ENCODE measurements at regions not wholly inside any gene's neighbourhood (a gene's known extent, or its start where the extent isn't known, plus 50 kb on each side); places are given as distances from the start of the nearest gene placed in this dataset.

GRCh38 chr5:116640236-116640635 lies 65.6 kb upstream of the SEMA6A start:
- H3K4me1 Mint-ChIP-seq (ENCODE audit: low read depth) = no peaks in the 10 kb centered on the region
- H3K4me3 Mint-ChIP-seq = no peak overlapping the region
- H3K36me3 Mint-ChIP-seq = no peaks in the 10 kb centered on the region
- no peak overlapping the region for H3K27ac Mint-ChIP-seq
- H3K9me3 Mint-ChIP-seq (ENCODE audit: low read depth) = no peaks in the 10 kb centered on the region
- peaks cover 2% of the 10 kb centered on the region for H3K27me3 Mint-ChIP-seq

GRCh38 chr5:116637149-116637740 lies 62.6 kb upstream of the SEMA6A start:
- H3K4me1 Mint-ChIP-seq (ENCODE audit: low read depth) = no peaks in the 10 kb centered on the region
- H3K36me3 Mint-ChIP-seq = no peaks in the 10 kb centered on the region
- no peak overlapping the region for H3K27ac Mint-ChIP-seq
- H3K9me3 Mint-ChIP-seq (ENCODE audit: low read depth) = no peaks in the 10 kb centered on the region
- H3K4me3 Mint-ChIP-seq = no peak overlapping the region
- H3K27me3 Mint-ChIP-seq = peaks cover 4% of the 10 kb centered on the region

GRCh38 chr5:116632890-116633289 lies 58.3 kb upstream of the SEMA6A start:
- Mint-ChIP-seq H3K27me3 (peaks cover 4% of the 10 kb centered on the region), H3K27ac (no peak overlapping the region), H3K4me1 (ENCODE audit: low read depth) (no peaks in the 10 kb centered on the region), H3K36me3 (no peaks in the 10 kb centered on the region), H3K4me3 (no peak overlapping the region), H3K9me3 (ENCODE audit: low read depth) (no peaks in the 10 kb centered on the region)

- H3K4me1 Mint-ChIP-seq (ENCODE audit: low read depth) = no peaks in the 10 kb centered on the region
- peaks cover 2% of the 10 kb centered on the region for H3K27me3 Mint-ChIP-seq
Observed at GRCh38 chr5:116631147-116631546, 56.5 kb upstream of the SEMA6A start.

GRCh38 chr5:116629168-116629567 lies 54.5 kb upstream of the SEMA6A start:
- Mint-ChIP-seq H3K36me3 (no peaks in the 10 kb centered on the region), H3K4me1 (ENCODE audit: low read depth) (no peaks in the 10 kb centered on the region), H3K4me3 (no peak overlapping the region), H3K27me3 (peaks cover 2% of the 10 kb centered on the region), H3K9me3 (ENCODE audit: low read depth) (no peaks in the 10 kb centered on the region), H3K27ac (no peak overlapping the region)

More at GRCh38 chr5:116631147-116631546, 56.5 kb upstream of the SEMA6A start:
- no peak overlapping the region for H3K27ac Mint-ChIP-seq
- no peaks in the 10 kb centered on the region for H3K9me3 Mint-ChIP-seq (ENCODE audit: low read depth)
- no peak overlapping the region for H3K4me3 Mint-ChIP-seq
- no peaks in the 10 kb centered on the region for H3K36me3 Mint-ChIP-seq

GRCh38 chr5:116626945-116627679 lies 52.5 kb upstream of the SEMA6A start:
- Mint-ChIP-seq H3K36me3 (no peaks in the 10 kb centered on the region), H3K27ac (no peak overlapping the region), H3K9me3 (ENCODE audit: low read depth) (no peaks in the 10 kb centered on the region), H3K27me3 (peaks cover 5% of the 10 kb centered on the region), H3K4me1 (ENCODE audit: low read depth) (no peaks in the 10 kb centered on the region), H3K4me3 (no peak overlapping the region)

GRCh38 chr5:116626272-116626723 lies 51.7 kb upstream of the SEMA6A start:
- Mint-ChIP-seq H3K27ac (no peak overlapping the region), H3K27me3 (peaks cover 5% of the 10 kb centered on the region)

More at GRCh38 chr5:116626272-116626723, 51.7 kb upstream of the SEMA6A start:
- H3K4me3 Mint-ChIP-seq = no peak overlapping the region
- no peaks in the 10 kb centered on the region for H3K9me3 Mint-ChIP-seq (ENCODE audit: low read depth)
- no peaks in the 10 kb centered on the region for H3K36me3 Mint-ChIP-seq
- no peaks in the 10 kb centered on the region for H3K4me1 Mint-ChIP-seq (ENCODE audit: low read depth)
